ENCODE measurements at regions not wholly inside any gene's neighbourhood (a gene's known extent, or its start where the extent isn't known, plus 50 kb on each side); places are given as distances from the start of the nearest gene placed in this dataset.

GRCh38 chr4:189377569-189377968 lies 563.1 kb upstream of the FRG1 start:
- no peak for DNase-seq (ENCODE audit: extremely low spot score)
- 51% methylated on average over 2 of the region's 2 CpGs for WGBS
- no peak for TF ChIP-seq POLR2A (IDR thresholded peaks at IDR 0.05; ENCODE audit: low read depth)
- TF ChIP-seq POLR2AphosphoS5 (IDR thresholded peaks at IDR 0.05), result no peak
- TF ChIP-seq CTCF (IDR thresholded peaks at IDR 0.05), result no peak
- TF ChIP-seq EP300 (IDR thresholded peaks at IDR 0.05), result no peak

DNA sequence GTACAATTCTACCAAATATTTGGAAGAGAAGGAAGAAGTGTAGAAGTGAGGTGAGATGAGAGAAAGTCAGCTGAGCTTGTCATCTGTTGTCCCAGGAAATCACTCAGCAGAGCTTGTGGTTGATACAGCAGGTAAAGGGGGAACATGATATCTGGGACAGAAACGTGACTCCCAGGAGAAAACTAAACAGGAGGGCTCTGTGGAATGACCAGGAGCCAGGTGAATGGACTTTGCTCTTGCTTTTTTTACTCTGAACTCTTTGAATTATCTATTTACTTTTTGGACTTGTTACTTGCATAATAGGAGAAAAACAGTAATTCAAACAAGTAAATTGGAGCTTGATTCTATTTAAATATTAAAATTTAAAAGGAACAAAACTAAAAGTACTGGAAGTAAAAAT lies 555.6 kb upstream of the FRG1 start:
- 35% methylated on average over 1 of the region's 1 CpG for WGBS
- intact Hi-C loops (cut with DNase I), result no loop called here
- Histone ChIP-seq H3K9me3 (peaks cover 0 to 7% (median 0%) of the 10 kb centered on the region in 4 donors), H3K27me3 (no peaks in the 10 kb centered on the region), H3K4me1 (no peaks in the 10 kb centered on the region), H3K36me3 (no peaks in the 10 kb centered on the region), H3K4me3 (no peak overlapping the region), H3K27ac (replicated peaks in 1 of 4) (no peak overlapping the region)
- TF ChIP-seq POLR2A (IDR thresholded peaks at IDR 0.05; ENCODE audit: low read depth) (no peak), EP300 (IDR thresholded peaks at IDR 0.05) (no peak), POLR2AphosphoS5 (IDR thresholded peaks at IDR 0.05) (no peak), CTCF (IDR thresholded peaks at IDR 0.05) (no peak)
- DNase-seq (ENCODE audit: extremely low spot score), result no peak

More at GRCh38 chr4:189377569-189377968, 563.1 kb upstream of the FRG1 start:
- Histone ChIP-seq H3K9me3 (no peaks in the 10 kb centered on the region), H3K27ac (replicated peaks in 1 of 4) (no peak overlapping the region), H3K4me3 (no peak overlapping the region), H3K27me3 (no peaks in the 10 kb centered on the region), H3K36me3 (no peaks in the 10 kb centered on the region), H3K4me1 (no peaks in the 10 kb centered on the region)
- intact Hi-C loops (cut with DNase I), result no loop called here

GRCh38 chr4:189385579-189385978 lies 555.1 kb upstream of the FRG1 start:
- H3K27ac ChIP-seq (replicated peaks in 1 of 4), result no peak overlapping the region
- no peak for DNase-seq (ENCODE audit: extremely low spot score)
- no peak for TF ChIP-seq EP300 (IDR thresholded peaks at IDR 0.05)
- TF ChIP-seq POLR2AphosphoS5 (IDR thresholded peaks at IDR 0.05), result no peak
- TF ChIP-seq CTCF (IDR thresholded peaks at IDR 0.05), result no peak
- TF ChIP-seq POLR2A (IDR thresholded peaks at IDR 0.05; ENCODE audit: low read depth), result no peak
- H3K27me3 ChIP-seq, result no peaks in the 10 kb centered on the region
- H3K36me3 ChIP-seq, result no peaks in the 10 kb centered on the region
- WGBS, result 70% methylated on average over 2 of the region's 2 CpGs
- no peak overlapping the region for H3K4me3 ChIP-seq
- intact Hi-C loops (cut with DNase I), result no loop called here
- H3K9me3 ChIP-seq, result peaks cover 0 to 7% (median 0%) of the 10 kb centered on the region in 4 donors
- no peaks in the 10 kb centered on the region for H3K4me1 ChIP-seq

- no peaks in the 10 kb centered on the region for H3K36me3 ChIP-seq
- TF ChIP-seq CTCF (IDR thresholded peaks at IDR 0.05) (no peak), POLR2AphosphoS5 (IDR thresholded peaks at IDR 0.05) (no peak)
Observed at GRCh38 chr4:189396435-189396834, 544.2 kb upstream of the FRG1 start.

DNA sequence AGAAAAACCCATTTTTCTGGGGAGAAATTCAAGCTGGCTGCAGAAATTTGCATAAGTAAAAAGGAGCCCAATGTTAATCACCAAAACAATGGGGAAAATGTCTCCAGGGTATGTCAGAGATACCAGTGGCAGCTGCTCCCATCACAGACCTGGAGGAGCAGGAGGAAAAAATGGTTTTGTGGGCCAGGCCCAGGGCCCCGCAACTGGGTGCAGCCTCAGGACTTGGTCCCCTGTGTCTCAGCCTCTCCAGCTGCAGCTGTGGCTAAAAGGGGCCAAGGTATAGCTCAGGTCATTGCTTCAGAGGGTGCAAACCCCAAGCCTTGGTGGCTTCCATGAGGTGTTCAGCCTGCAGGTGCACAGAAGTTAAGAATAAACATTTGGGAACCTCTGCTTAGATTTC lies 536.4 kb upstream of the FRG1 start:
- 44% methylated on average over 1 of the region's 1 CpG for WGBS
- Histone ChIP-seq H3K4me1 (no peaks in the 10 kb centered on the region), H3K4me3 (no peak overlapping the region), H3K27me3 (no peaks in the 10 kb centered on the region), H3K9me3 (peaks cover 0 to 5% (median 0%) of the 10 kb centered on the region in 4 donors), H3K36me3 (no peaks in the 10 kb centered on the region), H3K27ac (replicated peaks in 1 of 4) (no peak overlapping the region)
- no peak for DNase-seq (ENCODE audit: extremely low spot score)
- TF ChIP-seq POLR2A (IDR thresholded peaks at IDR 0.05; ENCODE audit: low read depth), result no peak
- no peak for TF ChIP-seq POLR2AphosphoS5 (IDR thresholded peaks at IDR 0.05)
- no peak for TF ChIP-seq CTCF (IDR thresholded peaks at IDR 0.05)
- no peak for TF ChIP-seq EP300 (IDR thresholded peaks at IDR 0.05)
- intact Hi-C loops (cut with DNase I), result no loop called here

More at GRCh38 chr4:189396435-189396834, 544.2 kb upstream of the FRG1 start:
- DNase-seq (ENCODE audit: extremely low spot score), result no peak
- Histone ChIP-seq H3K4me1 (no peaks in the 10 kb centered on the region), H3K27ac (replicated peaks in 1 of 4) (no peak overlapping the region), H3K9me3 (peaks cover 0 to 7% (median 0%) of the 10 kb centered on the region in 4 donors), H3K27me3 (no peaks in the 10 kb centered on the region), H3K4me3 (no peak overlapping the region)
- intact Hi-C loops (cut with DNase I), result no loop called here
- 95% methylated on average over 5 of the region's 7 CpGs for WGBS
